ENCODE measurements at regions not wholly inside any gene's neighbourhood (a gene's known extent, or its start where the extent isn't known, plus 50 kb on each side); places are given as distances from the start of the nearest gene placed in this dataset.

- Histone ChIP-seq H3K4me3 (no peak overlapping the region), H2AFZ (replicated peaks) (no peak overlapping the region), H3K4me2 (no peak overlapping the region), H3K27ac (no peak overlapping the region), H3K9ac (no peak overlapping the region), H3K36me3 (no peaks in the 10 kb centered on the region), H4K20me1 (ENCODE audit: low read depth) (no peaks in the 10 kb centered on the region), H3K27me3 (no peaks in the 10 kb centered on the region), H3K9me3 (ENCODE audit: low read depth) (no peaks in the 10 kb centered on the region), H3K79me2 (ENCODE audit: low read depth) (no peaks in the 10 kb centered on the region), H3K4me1 (peaks cover 4% of the 10 kb centered on the region), H3F3A (ENCODE audit: low read depth) (no peaks in the 10 kb centered on the region)
- no peak for TF ChIP-seq CTCF (IDR thresholded peaks at IDR 0.05)
- no peak for TF ChIP-seq EZH2phosphoT487 (IDR thresholded peaks at IDR 0.05)
- TF ChIP-seq EZH2 (IDR thresholded peaks at IDR 0.05), result no peak
- H3K9me3 Mint-ChIP-seq, result no peaks in the 10 kb centered on the region
- H3K27me3 Mint-ChIP-seq (ENCODE audit: insufficient read depth, low read depth), result peaks cover 7% of the 10 kb centered on the region
- no peak overlapping the region for H3K4me3 Mint-ChIP-seq
- no peak for DNase-seq (ENCODE audit: low spot score)
- H3K27ac Mint-ChIP-seq, result no peak overlapping the region
- H3K36me3 Mint-ChIP-seq, result no peaks in the 10 kb centered on the region
- H3K4me1 Mint-ChIP-seq, result peaks cover 15% of the 10 kb centered on the region
Measured at GRCh38 chr19:30631033-30631370, 258.8 kb downstream of the ZNF536 start.

- H3K36me3 ChIP-seq, result no peaks in the 10 kb centered on the region
- peaks cover 4% of the 10 kb centered on the region for H3K4me1 ChIP-seq
- Mint-ChIP-seq H3K27ac (no peak overlapping the region), H3K27me3 (ENCODE audit: insufficient read depth, low read depth) (peaks cover 7% of the 10 kb centered on the region), H3K4me3 (no peak overlapping the region), H3K9me3 (no peaks in the 10 kb centered on the region), H3K4me1 (peaks cover 15% of the 10 kb centered on the region), H3K36me3 (no peaks in the 10 kb centered on the region)
- no peak overlapping the region for H3K4me3 ChIP-seq
- H3F3A ChIP-seq (ENCODE audit: low read depth), result no peaks in the 10 kb centered on the region
- H2AFZ ChIP-seq (replicated peaks), result no peak overlapping the region
- no peaks in the 10 kb centered on the region for H3K9me3 ChIP-seq (ENCODE audit: low read depth)
- no peak for DNase-seq (ENCODE audit: low spot score)
- H4K20me1 ChIP-seq (ENCODE audit: low read depth), result no peaks in the 10 kb centered on the region
- H3K79me2 ChIP-seq (ENCODE audit: low read depth), result no peaks in the 10 kb centered on the region
- H3K4me2 ChIP-seq, result no peak overlapping the region
- H3K27me3 ChIP-seq, result no peaks in the 10 kb centered on the region
- no peak overlapping the region for H3K27ac ChIP-seq
- H3K9ac ChIP-seq, result no peak overlapping the region
- TF ChIP-seq EZH2 (IDR thresholded peaks at IDR 0.05) (no peak), EZH2phosphoT487 (IDR thresholded peaks at IDR 0.05) (no peak), CTCF (IDR thresholded peaks at IDR 0.05) (no peak)
Measured at GRCh38 chr19:30630289-30631032, 258.3 kb downstream of the ZNF536 start.

GRCh38 chr19:30629086-30629485 lies 256.9 kb downstream of the ZNF536 start:
- H3K4me1 Mint-ChIP-seq, result peaks cover 15% of the 10 kb centered on the region
- H3K36me3 Mint-ChIP-seq, result no peaks in the 10 kb centered on the region
- Histone ChIP-seq H3K27me3 (no peaks in the 10 kb centered on the region), H2AFZ (replicated peaks) (no peak overlapping the region), H3K9ac (no peak overlapping the region), H3K27ac (no peak overlapping the region), H3K79me2 (ENCODE audit: low read depth) (no peaks in the 10 kb centered on the region), H3K4me3 (no peak overlapping the region), H3K9me3 (ENCODE audit: low read depth) (no peaks in the 10 kb centered on the region), H3K4me2 (no peak overlapping the region), H3K36me3 (no peaks in the 10 kb centered on the region), H3K4me1 (peaks cover 4% of the 10 kb centered on the region), H4K20me1 (ENCODE audit: low read depth) (no peaks in the 10 kb centered on the region), H3F3A (ENCODE audit: low read depth) (no peaks in the 10 kb centered on the region)
- no peak for DNase-seq (ENCODE audit: low spot score)
- H3K27ac Mint-ChIP-seq, result peak overlapping the region; percentile 94
- no peak for TF ChIP-seq CTCF (IDR thresholded peaks at IDR 0.05)
- TF ChIP-seq EZH2 (IDR thresholded peaks at IDR 0.05), result no peak
- no peak for TF ChIP-seq EZH2phosphoT487 (IDR thresholded peaks at IDR 0.05)
- no peak overlapping the region for H3K4me3 Mint-ChIP-seq
- H3K27me3 Mint-ChIP-seq (ENCODE audit: insufficient read depth, low read depth), result peaks cover 3% of the 10 kb centered on the region
- H3K9me3 Mint-ChIP-seq, result peaks cover 7% of the 10 kb centered on the region

Data from neural progenitor cell (in vitro differentiated cells).